ENCODE measurements at regions not wholly inside any gene's neighbourhood (a gene's known extent, or its start where the extent isn't known, plus 50 kb on each side); places are given as distances from the start of the nearest gene placed in this dataset.

- TF ChIP-seq CTCF (IDR thresholded peaks at IDR 0.05) (no peak), ZFX (IDR thresholded peaks at IDR 0.05; ENCODE audit: borderline replicate concordance) (no peak)
Measured at GRCh38 chr1:79430437-79430836, 423.9 kb upstream of the ADGRL4 start.
